K562 (cell line): ENCODE measurements at regions not wholly inside any gene's neighbourhood (a gene's known extent, or its start where the extent isn't known, plus 50 kb on each side); places are given as distances from the start of the nearest gene placed in this dataset.

Experiments
- ATAC-seq: fragments of 200-7000 bp; cut with Tn5 transposase; 3 replicates; pipeline ENCODE4 v1.9.1; 2020; ENCODE audit warnings: moderate library complexity
- BruUV-seq: library from RNA; stranded (reverse); fragments of 400-500 nt; replicated peaks from 2 replicates; lab custom pipeline; 2021; lab: Mats Ljungman, UMichigan
- CTCF ChIA-PET: fragments of 300-600 bp; formaldehyde crosslinking; extraction: SDS; loops from one replicate; lab custom pipeline; 2021; ENCODE audit warnings: low intra/inter-chr PET ratio; lab: Yijun Ruan, JAX
- POLR2A ChIA-PET: fragments of 300-600, 350-650 bp; sonication (Branson Sonifier 250); formaldehyde crosslinking; extraction: SDS; loops from one replicate; lab custom pipeline; 2021; ENCODE audit warnings: antibody characterized with exemption, inconsistent platforms; lab: Yijun Ruan, JAX
- DNase-seq, 4 experiments: peaks; one replicate each; pipeline versions ENCODE4 v3.0.0 to v3.0.0-alpha.2; 2011 to 2018; ENCODE audit warnings: low spot score in 3 of 4, mixed read lengths in 3 of 4; ENCODE audit errors: extremely low read depth in 1 of 4
- FAIRE-seq: peaks from 2 replicates; lab custom pipeline; 2011; peaks lifted over from hg19 to GRCh38; lab: Jason Lieb, UNC
- H2AFZ ChIP-seq: 2 replicates; pipeline ENCODE4 v1.6.0; 2011; ENCODE audit warnings: low read depth, low read length, control low read depth, inconsistent platforms
- H3K27ac ChIP-seq: fragments of 200-600 bp; 3 replicates; pipeline ENCODE4 v1.8.0; 2011; ENCODE audit warnings: low read depth, mild to moderate bottlenecking, control low read depth, inconsistent platforms, low read length, moderate library complexity, mixed read lengths; ENCODE audit errors: extremely low read depth
- H3K27me3 ChIP-seq, 2 experiments: fragments of 300-600 bp in 1 of 2; 2 replicates in 1 of 2; 3 replicates in 1 of 2; pipeline versions ENCODE4 v1.6.0 to v1.8.0; 2011; ENCODE audit warnings: inconsistent platforms in 2 of 2, low read length in 2 of 2, mild to moderate bottlenecking in 1 of 2, mixed read lengths in 1 of 2, moderate library complexity in 1 of 2; ENCODE audit not compliant: control insufficient read depth in 2 of 2, insufficient read depth in 2 of 2
- H3K36me3 ChIP-seq: fragments of 300-600 bp; 3 replicates; pipeline ENCODE4 v1.8.0; 2011; ENCODE audit warnings: mild to moderate bottlenecking, low read length, inconsistent platforms; ENCODE audit not compliant: control insufficient read depth, insufficient read depth
- H3K4me1 ChIP-seq, 2 experiments: fragments of 200-600 bp in 1 of 2; replicated peaks in 1 of 2; 2 replicates in 1 of 2; 3 replicates in 1 of 2; pipeline versions ENCODE4 v1.5.1 to v1.8.0; 2011; ENCODE audit warnings: inconsistent platforms in 2 of 2, low read length in 2 of 2, mild to moderate bottlenecking in 1 of 2, mixed read lengths in 1 of 2, moderate library complexity in 1 of 2; ENCODE audit not compliant: control insufficient read depth in 2 of 2, insufficient read depth in 2 of 2
- H3K4me2 ChIP-seq: 2 replicates; pipeline ENCODE4 v1.6.1; 2011; ENCODE audit warnings: low read length, control low read depth, inconsistent platforms, mixed read lengths; ENCODE audit not compliant: insufficient read depth
- H3K4me3 ChIP-seq: fragments of 200-600 bp; sonication (generic), shearing (Covaris generic); 2 replicates; pipeline ENCODE4 v1.5.1; 2016; ENCODE audit warnings: control low read depth, inconsistent platforms
- H3K79me2 ChIP-seq: fragments of 200-600 bp; 3 replicates; pipeline ENCODE4 v1.8.0; 2011; ENCODE audit warnings: low read length, inconsistent platforms; ENCODE audit not compliant: control insufficient read depth, insufficient read depth
- H3K9ac ChIP-seq, 2 experiments: 2 replicates each; pipeline versions ENCODE4 v1.6.0 to v1.6.1; 2011; ENCODE audit warnings: low read depth in 2 of 2, low read length in 2 of 2, control low read depth in 1 of 2, inconsistent platforms in 1 of 2, mild to moderate bottlenecking in 1 of 2, mixed read lengths in 1 of 2; ENCODE audit not compliant: insufficient read depth in 1 of 2
- H3K9me1 ChIP-seq: one replicate; pipeline ENCODE4 v1.6.0; 2011; ENCODE audit warnings: inconsistent platforms, mild to moderate bottlenecking, low read length, moderate library complexity; ENCODE audit not compliant: control insufficient read depth, insufficient read depth
- H3K9me3 ChIP-seq: replicated peaks from 2 replicates; pipeline ENCODE4 v1.5.1; 2011; ENCODE audit warnings: low read depth, low read length, inconsistent platforms; ENCODE audit not compliant: control insufficient read depth, insufficient read depth
- H4K20me1 ChIP-seq: replicated peaks from 2 replicates; pipeline ENCODE4 v1.6.1; 2011; ENCODE audit warnings: low read length, inconsistent platforms, mixed read lengths; ENCODE audit not compliant: control insufficient read depth, insufficient read depth
- CC2D1A ChIP-seq: fragments of 450-650 bp; IDR thresholded peaks from 2 replicates; pipeline ENCODE4 v1.6.1; 2017; ENCODE audit warnings: mild to moderate bottlenecking
- CSDE1 ChIP-seq, 2 experiments: fragments of 450-650 bp; IDR thresholded peaks; 2 replicates each; pipeline ENCODE4 v1.6.1; 2016; ENCODE audit warnings: mild to moderate bottlenecking in 1 of 2
- HNRNPLL ChIP-seq: fragments of 200-400 bp; formaldehyde crosslinking; IDR thresholded peaks from 2 replicates; pipeline ENCODE4 v1.6.1; 2017; ENCODE audit warnings: low read length, low read depth, mild to moderate bottlenecking; ENCODE audit not compliant: poor library complexity, severe bottlenecking
- MXI1 ChIP-seq: IDR thresholded peaks from 2 replicates; pipeline ENCODE4 v1.6.1; 2011; ENCODE audit warnings: low read depth, mild to moderate bottlenecking, improper control_type of control experiment, low read length
- NELFE ChIP-seq: IDR thresholded peaks from 2 replicates; pipeline ENCODE4 v1.6.1; 2011; ENCODE audit warnings: mild to moderate bottlenecking; ENCODE audit not compliant: insufficient read depth, insufficient read length
- ZNF124 ChIP-seq: sonication (generic); formaldehyde crosslinking; IDR thresholded peaks from 2 replicates; pipeline ENCODE4 v1.8.1; 2022; ENCODE audit warnings: missing genetic modification reagents
- ZNF75A ChIP-seq: fragments of 450-650 bp; formaldehyde crosslinking; IDR thresholded peaks from 2 replicates; pipeline ENCODE4 v1.4.0; 2020; ENCODE audit warnings: mild to moderate bottlenecking
- WGBS: fragments of 100-300 bp; shearing (Covaris generic); methylation state at CpG from one replicate; pipeline ENCODE4 v1.1.6; 2016; ENCODE audit warnings: low coverage, mixed read lengths; ENCODE audit not compliant: insufficient coverage; ENCODE audit errors: missing lambda C conversion rate; 5-methylcytosine and 5-hydroxymethylcytosine counted together
- in situ Hi-C: fragments of 300-500 bp; cut with MboI; formaldehyde crosslinking; loops from 4 replicates; pipeline ENCODE4 v1.15.0; 2018; ENCODE audit warnings: inconsistent platforms, mixed read lengths
- intact Hi-C: fragments of 100-400 bp; cut with micrococcal nuclease; formaldehyde crosslinking; loops from 2 replicates; pipeline ENCODE4 v1.14.2; 2022
- TF ChIP-seq, protein P1 (sequence below): fragments of 250-450 bp; sonication (Bioruptor Pico); IDR thresholded peaks from 2 replicates; pipeline ENCODE4 v1.8.0; 2021; ENCODE audit warnings: moderate library complexity, mild to moderate bottlenecking, inconsistent platforms
- TF ChIP-seq, protein P2 (sequence below), 2 experiments: IDR thresholded peaks in 1 of 2; conservative IDR thresholded peaks in 1 of 2; 2 replicates each; pipeline ENCODE4 v1.6.1; 2016; ENCODE audit warnings: low read depth in 2 of 2, mild to moderate bottlenecking in 1 of 2, missing compliant biosample characterization in 1 of 2, missing genetic modification characterization in 1 of 2, moderate library complexity in 1 of 2
- TF ChIP-seq, protein P3 (sequence below), 2 experiments: fragments of 450-650 bp in 1 of 2; IDR thresholded peaks; 2 replicates each; pipeline ENCODE4 v1.6.1; 2011 to 2017; ENCODE audit warnings: low read depth in 2 of 2, antibody characterized with exemption in 1 of 2, borderline replicate concordance in 1 of 2, low read length in 1 of 2, mild to moderate bottlenecking in 1 of 2, mixed read lengths in 1 of 2; ENCODE audit not compliant: control insufficient read depth in 1 of 2
- TF ChIP-seq, protein P4 (sequence below): fragments of 450-650 bp; formaldehyde crosslinking; IDR thresholded peaks from 2 replicates; pipeline ENCODE4 v1.4.0; 2020; ENCODE audit warnings: mild to moderate bottlenecking

DNA sequence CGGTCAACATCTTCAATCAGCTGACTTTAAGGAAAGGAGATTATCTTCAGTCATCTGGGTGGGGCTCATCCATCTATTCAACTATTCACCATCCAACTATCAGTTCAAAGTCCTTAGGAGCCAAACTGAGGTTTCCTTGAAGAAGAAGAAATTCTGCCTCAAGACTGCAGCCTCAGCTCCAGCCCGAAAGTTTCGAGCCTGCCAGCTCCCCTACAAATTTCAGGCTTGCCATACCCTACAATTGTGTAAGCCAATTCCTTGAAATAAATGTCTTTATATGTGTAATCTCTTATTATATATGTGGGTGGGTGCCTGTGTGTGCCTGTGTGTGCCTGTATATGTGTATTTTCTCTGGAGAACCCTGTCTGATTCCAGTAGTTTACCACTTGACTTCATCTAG is 447.8 kb downstream of the INHBA start:
- ChIA-PET POLR2A (no interaction called here), CTCF (no interaction called here)
- no peaks in the 10 kb centered on the region for H3K27me3 ChIP-seq
- no peaks in the 10 kb centered on the region for H3K9me1 ChIP-seq
- H2AFZ ChIP-seq, result no peak overlapping the region
- H3K27ac ChIP-seq, result no peak overlapping the region
- H3K4me1 ChIP-seq, result no peaks in the 10 kb centered on the region
- FAIRE-seq (no peak), ATAC-seq (no peak), DNase-seq (no peak)
- no peaks in the 10 kb centered on the region for H3K36me3 ChIP-seq
- no peaks in the 10 kb centered on the region for H4K20me1 ChIP-seq
- 10% methylated on average over 3 of the region's 3 CpGs for WGBS
- no peak overlapping the region for H3K4me3 ChIP-seq
- no peaks in the 10 kb centered on the region for H3K79me2 ChIP-seq
- BruUV-seq, result no TSS peak
- H3K4me2 ChIP-seq, result no peak overlapping the region
- H3K9me3 ChIP-seq, result no peaks in the 10 kb centered on the region
- in situ Hi-C loops, result loop anchor here (10.0 kb wide), 1 partner anchor 750 kb away; no protein-coding TSS in a partner anchor
- H3K9ac ChIP-seq, result no peak overlapping the region
- intact Hi-C loops, result no loop called here
- TF ChIP-seq, protein P1, sequence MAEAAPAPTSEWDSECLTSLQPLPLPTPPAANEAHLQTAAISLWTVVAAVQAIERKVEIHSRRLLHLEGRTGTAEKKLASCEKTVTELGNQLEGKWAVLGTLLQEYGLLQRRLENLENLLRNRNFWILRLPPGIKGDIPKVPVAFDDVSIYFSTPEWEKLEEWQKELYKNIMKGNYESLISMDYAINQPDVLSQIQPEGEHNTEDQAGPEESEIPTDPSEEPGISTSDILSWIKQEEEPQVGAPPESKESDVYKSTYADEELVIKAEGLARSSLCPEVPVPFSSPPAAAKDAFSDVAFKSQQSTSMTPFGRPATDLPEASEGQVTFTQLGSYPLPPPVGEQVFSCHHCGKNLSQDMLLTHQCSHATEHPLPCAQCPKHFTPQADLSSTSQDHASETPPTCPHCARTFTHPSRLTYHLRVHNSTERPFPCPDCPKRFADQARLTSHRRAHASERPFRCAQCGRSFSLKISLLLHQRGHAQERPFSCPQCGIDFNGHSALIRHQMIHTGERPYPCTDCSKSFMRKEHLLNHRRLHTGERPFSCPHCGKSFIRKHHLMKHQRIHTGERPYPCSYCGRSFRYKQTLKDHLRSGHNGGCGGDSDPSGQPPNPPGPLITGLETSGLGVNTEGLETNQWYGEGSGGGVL (CRISPR knock-in tag), result no peak
- TF ChIP-seq MXI1 (no peak), HNRNPLL (no peak), ZNF75A (no peak), NELFE (no peak), CSDE1 (IDR thresholded peaks at IDR 0.05) (no peak), ZNF124 (CRISPR knock-in tag) (no peak), CC2D1A (no peak)
- TF ChIP-seq, protein P2, sequence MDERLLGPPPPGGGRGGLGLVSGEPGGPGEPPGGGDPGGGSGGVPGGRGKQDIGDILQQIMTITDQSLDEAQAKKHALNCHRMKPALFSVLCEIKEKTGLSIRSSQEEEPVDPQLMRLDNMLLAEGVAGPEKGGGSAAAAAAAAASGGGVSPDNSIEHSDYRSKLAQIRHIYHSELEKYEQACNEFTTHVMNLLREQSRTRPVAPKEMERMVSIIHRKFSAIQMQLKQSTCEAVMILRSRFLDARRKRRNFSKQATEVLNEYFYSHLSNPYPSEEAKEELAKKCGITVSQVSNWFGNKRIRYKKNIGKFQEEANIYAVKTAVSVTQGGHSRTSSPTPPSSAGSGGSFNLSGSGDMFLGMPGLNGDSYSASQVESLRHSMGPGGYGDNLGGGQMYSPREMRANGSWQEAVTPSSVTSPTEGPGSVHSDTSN (CRISPR knock-in tag; IDR thresholded peaks at IDR 0.05; ENCODE audit: low read depth), result no peak
- TF ChIP-seq, protein P2 (tag; conservative IDR thresholded peaks at IDR 0.05; ENCODE audit: low read depth), result no peak
- TF ChIP-seq, protein P3, sequence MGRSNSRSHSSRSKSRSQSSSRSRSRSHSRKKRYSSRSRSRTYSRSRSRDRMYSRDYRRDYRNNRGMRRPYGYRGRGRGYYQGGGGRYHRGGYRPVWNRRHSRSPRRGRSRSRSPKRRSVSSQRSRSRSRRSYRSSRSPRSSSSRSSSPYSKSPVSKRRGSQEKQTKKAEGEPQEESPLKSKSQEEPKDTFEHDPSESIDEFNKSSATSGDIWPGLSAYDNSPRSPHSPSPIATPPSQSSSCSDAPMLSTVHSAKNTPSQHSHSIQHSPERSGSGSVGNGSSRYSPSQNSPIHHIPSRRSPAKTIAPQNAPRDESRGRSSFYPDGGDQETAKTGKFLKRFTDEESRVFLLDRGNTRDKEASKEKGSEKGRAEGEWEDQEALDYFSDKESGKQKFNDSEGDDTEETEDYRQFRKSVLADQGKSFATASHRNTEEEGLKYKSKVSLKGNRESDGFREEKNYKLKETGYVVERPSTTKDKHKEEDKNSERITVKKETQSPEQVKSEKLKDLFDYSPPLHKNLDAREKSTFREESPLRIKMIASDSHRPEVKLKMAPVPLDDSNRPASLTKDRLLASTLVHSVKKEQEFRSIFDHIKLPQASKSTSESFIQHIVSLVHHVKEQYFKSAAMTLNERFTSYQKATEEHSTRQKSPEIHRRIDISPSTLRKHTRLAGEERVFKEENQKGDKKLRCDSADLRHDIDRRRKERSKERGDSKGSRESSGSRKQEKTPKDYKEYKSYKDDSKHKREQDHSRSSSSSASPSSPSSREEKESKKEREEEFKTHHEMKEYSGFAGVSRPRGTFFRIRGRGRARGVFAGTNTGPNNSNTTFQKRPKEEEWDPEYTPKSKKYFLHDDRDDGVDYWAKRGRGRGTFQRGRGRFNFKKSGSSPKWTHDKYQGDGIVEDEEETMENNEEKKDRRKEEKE (IDR thresholded peaks at IDR 0.05; ENCODE audit: borderline replicate concordance in 1 of 2, control insufficient read depth in 1 of 2, low read depth in 2 of 2, low read length in 1 of 2), result no peak
- TF ChIP-seq, protein P4, sequence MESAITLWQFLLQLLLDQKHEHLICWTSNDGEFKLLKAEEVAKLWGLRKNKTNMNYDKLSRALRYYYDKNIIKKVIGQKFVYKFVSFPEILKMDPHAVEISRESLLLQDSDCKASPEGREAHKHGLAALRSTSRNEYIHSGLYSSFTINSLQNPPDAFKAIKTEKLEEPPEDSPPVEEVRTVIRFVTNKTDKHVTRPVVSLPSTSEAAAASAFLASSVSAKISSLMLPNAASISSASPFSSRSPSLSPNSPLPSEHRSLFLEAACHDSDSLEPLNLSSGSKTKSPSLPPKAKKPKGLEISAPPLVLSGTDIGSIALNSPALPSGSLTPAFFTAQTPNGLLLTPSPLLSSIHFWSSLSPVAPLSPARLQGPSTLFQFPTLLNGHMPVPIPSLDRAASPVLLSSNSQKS (CRISPR knock-in tag), result no peak
